K562 (cell line): ENCODE measurements at regions not wholly inside any gene's neighbourhood (a gene's known extent, or its start where the extent isn't known, plus 50 kb on each side); places are given as distances from the start of the nearest gene placed in this dataset.

ENCODE experiments used
- ATAC-seq: fragments of 200-7000 bp; cut with Tn5 transposase; 3 replicates; pipeline ENCODE4 v1.9.1; 2020; ENCODE audit warnings: moderate library complexity
- BruUV-seq: library from RNA; stranded (reverse); fragments of 400-500 nt; replicated peaks from 2 replicates; lab custom pipeline; 2021; lab: Mats Ljungman, UMichigan
- CTCF ChIA-PET: fragments of 300-600 bp; formaldehyde crosslinking; extraction: SDS; loops from one replicate; lab custom pipeline; 2021; ENCODE audit warnings: low intra/inter-chr PET ratio; lab: Yijun Ruan, JAX
- POLR2A ChIA-PET: fragments of 300-600, 350-650 bp; sonication (Branson Sonifier 250); formaldehyde crosslinking; extraction: SDS; loops from one replicate; lab custom pipeline; 2021; ENCODE audit warnings: antibody characterized with exemption, inconsistent platforms; lab: Yijun Ruan, JAX
- DNase-seq, 4 experiments: peaks; one replicate each; pipeline versions ENCODE4 v3.0.0 to v3.0.0-alpha.2; 2011 to 2018; ENCODE audit warnings: low spot score in 3 of 4, mixed read lengths in 3 of 4; ENCODE audit errors: extremely low read depth in 1 of 4
- FAIRE-seq: peaks from 2 replicates; lab custom pipeline; 2011; peaks lifted over from hg19 to GRCh38; lab: Jason Lieb, UNC
- H2AFZ ChIP-seq: 2 replicates; pipeline ENCODE4 v1.6.0; 2011; ENCODE audit warnings: low read depth, low read length, control low read depth, inconsistent platforms
- H3K27ac ChIP-seq: fragments of 200-600 bp; 3 replicates; pipeline ENCODE4 v1.8.0; 2011; ENCODE audit warnings: low read depth, mild to moderate bottlenecking, control low read depth, inconsistent platforms, low read length, moderate library complexity, mixed read lengths; ENCODE audit errors: extremely low read depth
- H3K27me3 ChIP-seq, 2 experiments: fragments of 300-600 bp in 1 of 2; 2 replicates in 1 of 2; 3 replicates in 1 of 2; pipeline versions ENCODE4 v1.6.0 to v1.8.0; 2011; ENCODE audit warnings: inconsistent platforms in 2 of 2, low read length in 2 of 2, mild to moderate bottlenecking in 1 of 2, mixed read lengths in 1 of 2, moderate library complexity in 1 of 2; ENCODE audit not compliant: control insufficient read depth in 2 of 2, insufficient read depth in 2 of 2
- H3K36me3 ChIP-seq: fragments of 300-600 bp; 3 replicates; pipeline ENCODE4 v1.8.0; 2011; ENCODE audit warnings: mild to moderate bottlenecking, low read length, inconsistent platforms; ENCODE audit not compliant: control insufficient read depth, insufficient read depth
- H3K4me1 ChIP-seq, 2 experiments: fragments of 200-600 bp in 1 of 2; replicated peaks in 1 of 2; 2 replicates in 1 of 2; 3 replicates in 1 of 2; pipeline versions ENCODE4 v1.5.1 to v1.8.0; 2011; ENCODE audit warnings: inconsistent platforms in 2 of 2, low read length in 2 of 2, mild to moderate bottlenecking in 1 of 2, mixed read lengths in 1 of 2, moderate library complexity in 1 of 2; ENCODE audit not compliant: control insufficient read depth in 2 of 2, insufficient read depth in 2 of 2
- H3K4me2 ChIP-seq: 2 replicates; pipeline ENCODE4 v1.6.1; 2011; ENCODE audit warnings: low read length, control low read depth, inconsistent platforms, mixed read lengths; ENCODE audit not compliant: insufficient read depth
- H3K4me3 ChIP-seq: fragments of 200-600 bp; sonication (generic), shearing (Covaris generic); 2 replicates; pipeline ENCODE4 v1.5.1; 2016; ENCODE audit warnings: control low read depth, inconsistent platforms
- H3K79me2 ChIP-seq: fragments of 200-600 bp; 3 replicates; pipeline ENCODE4 v1.8.0; 2011; ENCODE audit warnings: low read length, inconsistent platforms; ENCODE audit not compliant: control insufficient read depth, insufficient read depth
- H3K9ac ChIP-seq, 2 experiments: 2 replicates each; pipeline versions ENCODE4 v1.6.0 to v1.6.1; 2011; ENCODE audit warnings: low read depth in 2 of 2, low read length in 2 of 2, control low read depth in 1 of 2, inconsistent platforms in 1 of 2, mild to moderate bottlenecking in 1 of 2, mixed read lengths in 1 of 2; ENCODE audit not compliant: insufficient read depth in 1 of 2
- H3K9me1 ChIP-seq: one replicate; pipeline ENCODE4 v1.6.0; 2011; ENCODE audit warnings: inconsistent platforms, mild to moderate bottlenecking, low read length, moderate library complexity; ENCODE audit not compliant: control insufficient read depth, insufficient read depth
- H3K9me3 ChIP-seq: replicated peaks from 2 replicates; pipeline ENCODE4 v1.5.1; 2011; ENCODE audit warnings: low read depth, low read length, inconsistent platforms; ENCODE audit not compliant: control insufficient read depth, insufficient read depth
- H4K20me1 ChIP-seq: replicated peaks from 2 replicates; pipeline ENCODE4 v1.6.1; 2011; ENCODE audit warnings: low read length, inconsistent platforms, mixed read lengths; ENCODE audit not compliant: control insufficient read depth, insufficient read depth
- HNRNPUL1 ChIP-seq: fragments of 200-400 bp; formaldehyde crosslinking; IDR thresholded peaks from 2 replicates; pipeline ENCODE4 v1.6.1; 2017; ENCODE audit warnings: low read length
- MTA2 ChIP-seq: fragments of 450-650 bp; IDR thresholded peaks from 2 replicates; pipeline ENCODE4 v1.6.1; 2016; ENCODE audit warnings: low read depth
- RUNX1 ChIP-seq: sonication (generic); IDR thresholded peaks from 2 replicates; pipeline ENCODE4 v1.6.1; 2016; ENCODE audit warnings: antibody characterized with exemption, low read depth
- SNRNP70 ChIP-seq: fragments of 200-400 bp; formaldehyde crosslinking; optimal IDR thresholded peaks from 2 replicates; pipeline ENCODE3; 2017; ENCODE audit warnings: low read depth, low read length
- WGBS: fragments of 100-300 bp; shearing (Covaris generic); methylation state at CpG from one replicate; pipeline ENCODE4 v1.1.6; 2016; ENCODE audit warnings: low coverage, mixed read lengths; ENCODE audit not compliant: insufficient coverage; ENCODE audit errors: missing lambda C conversion rate; 5-methylcytosine and 5-hydroxymethylcytosine counted together
- in situ Hi-C: fragments of 300-500 bp; cut with MboI; formaldehyde crosslinking; loops from 4 replicates; pipeline ENCODE4 v1.15.0; 2018; ENCODE audit warnings: inconsistent platforms, mixed read lengths
- intact Hi-C: fragments of 100-400 bp; cut with micrococcal nuclease; formaldehyde crosslinking; loops from 2 replicates; pipeline ENCODE4 v1.14.2; 2022

DNA sequence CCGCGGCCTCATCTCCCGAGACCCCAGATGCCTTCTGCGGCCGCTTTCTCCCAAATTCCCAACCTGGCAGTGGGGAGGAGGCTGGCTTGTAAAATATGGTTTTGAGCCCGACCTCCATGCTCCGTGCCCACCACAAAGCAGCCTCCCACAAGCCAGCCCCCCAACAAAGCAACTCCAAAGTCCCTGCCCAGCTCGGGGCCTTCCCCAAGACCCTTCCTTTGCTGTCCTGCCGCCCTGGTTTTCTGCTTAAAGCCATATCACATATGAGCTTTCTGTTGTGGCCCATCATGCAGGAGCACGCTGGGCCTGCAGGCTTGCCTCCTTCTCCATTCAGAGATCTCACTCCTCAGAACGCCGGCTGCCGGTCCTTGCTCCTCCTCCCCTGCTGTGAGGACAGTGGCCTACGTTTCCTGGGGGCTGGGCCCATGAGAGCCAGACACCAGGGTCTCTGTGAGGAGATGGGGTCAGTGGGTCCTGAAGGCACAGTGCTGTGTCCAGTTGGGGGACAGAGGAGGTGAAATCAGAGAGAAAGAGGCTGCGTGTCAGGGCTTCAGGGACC, 680.0 kb downstream of the BRD1 start:
- ATAC-seq, result no peak
- no TSS peak for BruUV-seq
- in situ Hi-C loops, result no loop called here
- Histone ChIP-seq H3K4me2 (no peak overlapping the region), H3K27ac (no peak overlapping the region), H3K4me3 (no peak overlapping the region), H3K79me2 (no peaks in the 10 kb centered on the region), H3K9me1 (no peaks in the 10 kb centered on the region), H3K9ac (no peak overlapping the region), H3K27me3 (no peaks in the 10 kb centered on the region; a peak in 1 of 5 replicates), H3K36me3 (no peaks in the 10 kb centered on the region), H2AFZ (no peak overlapping the region), H4K20me1 (no peaks in the 10 kb centered on the region), H3K9me3 (no peaks in the 10 kb centered on the region), H3K4me1 (no peaks in the 10 kb centered on the region)
- no peak for DNase-seq
- WGBS, result 4% methylated on average over 11 of the region's 15 CpGs
- no peak for FAIRE-seq
- ChIA-PET POLR2A (interaction anchor here (0.6 to 1.0 kb wide), 2 partner anchors 10 to 49 kb away, joined by 4 read pairs; no protein-coding TSS in a partner anchor), CTCF (no interaction called here)
- no peak for TF ChIP-seq RUNX1
- intact Hi-C loops, result no loop called here

DNA sequence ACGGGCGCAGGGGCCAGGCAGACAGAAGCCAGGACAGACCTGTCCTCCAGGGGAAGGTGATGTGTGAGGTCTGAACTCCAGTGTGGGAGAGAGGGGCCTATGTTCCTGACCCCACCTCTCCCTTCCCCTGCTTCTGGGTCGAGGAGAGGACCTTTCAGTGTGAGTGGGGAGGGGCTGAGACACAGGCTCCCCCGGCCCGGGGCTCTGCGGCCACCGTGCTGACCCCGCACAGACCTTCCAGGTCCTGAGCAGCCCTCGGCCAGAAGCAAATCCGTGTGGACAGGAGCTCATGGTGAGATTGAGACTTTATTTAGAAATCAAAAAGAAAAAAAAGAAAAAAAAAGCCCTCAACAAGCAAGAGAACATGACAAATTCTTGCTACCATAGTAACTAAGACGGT, 680.5 kb downstream of the BRD1 start:
- Histone ChIP-seq H3K9me3 (no peaks in the 10 kb centered on the region), H3K36me3 (no peaks in the 10 kb centered on the region), H3K9me1 (no peaks in the 10 kb centered on the region), H3K4me3 (no peak overlapping the region), H3K79me2 (no peaks in the 10 kb centered on the region), H3K4me2 (no peak overlapping the region), H3K27ac (no peak overlapping the region), H3K4me1 (no peaks in the 10 kb centered on the region), H2AFZ (no peak overlapping the region), H3K9ac (no peak overlapping the region), H3K27me3 (no peaks in the 10 kb centered on the region; a peak in 1 of 5 replicates), H4K20me1 (no peaks in the 10 kb centered on the region)
- no TSS peak for BruUV-seq
- ChIA-PET POLR2A (interaction anchor here (1.0 kb wide), 1 partner anchor 10 kb away, joined by 4 read pairs; no protein-coding TSS in a partner anchor), CTCF (no interaction called here)
- FAIRE-seq (no peak), DNase-seq (no peak), ATAC-seq (no peak)
- WGBS, result 0% methylated on average over 7 of the region's 11 CpGs
- TF ChIP-seq MTA2 (no peak), SNRNP70 (no peak), HNRNPUL1 (no peak)
- in situ Hi-C loops (no loop called here), intact Hi-C loops (no loop called here)
